ENCODE measurements at regions not wholly inside any gene's neighbourhood (a gene's known extent, or its start where the extent isn't known, plus 50 kb on each side); places are given as distances from the start of the nearest gene placed in this dataset.

DNA sequence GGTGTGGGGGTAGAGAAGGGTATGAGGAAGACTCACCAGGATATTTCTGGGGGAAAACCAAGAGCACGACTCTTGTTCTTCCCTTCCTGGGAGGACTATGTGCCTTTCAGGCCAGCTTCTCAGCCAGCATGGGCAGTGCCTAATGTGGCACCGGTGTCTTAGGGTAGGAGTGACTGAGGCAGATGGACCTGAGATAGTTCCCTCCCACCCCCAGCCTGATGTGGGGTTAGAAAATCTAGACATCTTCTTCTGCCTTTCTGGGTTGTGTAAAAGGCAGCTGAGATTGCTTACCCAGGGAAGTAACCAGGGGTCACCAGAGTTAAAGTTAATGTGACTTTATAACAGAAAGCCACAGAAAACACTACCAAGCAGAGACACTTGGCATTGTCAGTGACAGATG is 127.3 kb downstream of the TMA16 start (continued):
- TF ChIP-seq, protein P1, sequence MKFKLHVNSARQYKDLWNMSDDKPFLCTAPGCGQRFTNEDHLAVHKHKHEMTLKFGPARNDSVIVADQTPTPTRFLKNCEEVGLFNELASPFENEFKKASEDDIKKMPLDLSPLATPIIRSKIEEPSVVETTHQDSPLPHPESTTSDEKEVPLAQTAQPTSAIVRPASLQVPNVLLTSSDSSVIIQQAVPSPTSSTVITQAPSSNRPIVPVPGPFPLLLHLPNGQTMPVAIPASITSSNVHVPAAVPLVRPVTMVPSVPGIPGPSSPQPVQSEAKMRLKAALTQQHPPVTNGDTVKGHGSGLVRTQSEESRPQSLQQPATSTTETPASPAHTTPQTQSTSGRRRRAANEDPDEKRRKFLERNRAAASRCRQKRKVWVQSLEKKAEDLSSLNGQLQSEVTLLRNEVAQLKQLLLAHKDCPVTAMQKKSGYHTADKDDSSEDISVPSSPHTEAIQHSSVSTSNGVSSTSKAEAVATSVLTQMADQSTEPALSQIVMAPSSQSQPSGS (CRISPR knock-in tag; IDR thresholded peaks at IDR 0.05; ENCODE audit: borderline replicate concordance, low read depth): no peak
- TF ChIP-seq, protein P2, sequence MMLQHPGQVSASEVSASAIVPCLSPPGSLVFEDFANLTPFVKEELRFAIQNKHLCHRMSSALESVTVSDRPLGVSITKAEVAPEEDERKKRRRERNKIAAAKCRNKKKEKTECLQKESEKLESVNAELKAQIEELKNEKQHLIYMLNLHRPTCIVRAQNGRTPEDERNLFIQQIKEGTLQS (CRISPR knock-in tag; conservative IDR thresholded peaks at IDR 0.05): no peak

DNA sequence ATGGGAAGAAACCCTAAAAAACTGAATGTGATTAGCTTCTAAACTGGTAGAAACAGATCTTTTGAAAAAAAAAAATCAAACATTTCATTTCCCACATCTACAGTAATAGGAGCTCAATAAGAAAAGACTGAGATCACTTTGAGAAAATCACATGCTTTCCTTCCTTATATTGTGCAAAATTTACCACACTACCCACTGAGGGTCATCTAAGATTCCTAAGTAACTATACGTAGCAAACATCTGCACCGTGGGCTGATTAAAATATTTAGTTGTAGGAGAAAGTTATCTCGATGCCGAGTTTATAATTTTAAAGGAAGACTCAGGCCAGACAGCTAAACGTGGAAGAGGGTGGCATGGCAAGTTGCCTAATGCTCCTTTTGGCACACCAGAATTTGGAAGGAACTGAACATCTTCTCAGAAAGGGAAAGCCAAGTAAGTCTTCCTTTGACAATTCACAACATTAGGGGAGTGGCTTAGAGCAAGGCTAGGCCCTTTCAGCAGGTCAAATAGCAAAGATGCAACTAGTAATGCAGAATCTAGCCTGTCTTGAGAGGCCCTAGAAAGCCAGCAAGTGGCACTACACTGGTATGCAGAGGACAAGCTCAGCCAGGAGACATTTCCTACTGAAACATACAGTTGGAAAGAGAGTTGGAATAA is 128.0 kb downstream of the TMA16 start:
- ATAC-seq: no peak
- DNase-seq (ENCODE audit: low spot score): no peak
- H3K9me3 Mint-ChIP-seq: no peaks in the 10 kb centered on the region
- ChIA-PET CTCF (no interaction called here), POLR2A (no interaction called here)
- no peaks in the 10 kb centered on the region for H3K4me1 Mint-ChIP-seq
- no peak overlapping the region for H3K27ac Mint-ChIP-seq
- no peak overlapping the region for H3K4me3 Mint-ChIP-seq
- TF ChIP-seq GABPB1 (CRISPR knock-in tag; IDR thresholded peaks at IDR 0.05): no peak
- TF ChIP-seq ZNF232 (CRISPR knock-in tag; IDR thresholded peaks at IDR 0.05): no peak
- TF ChIP-seq, protein P3, sequence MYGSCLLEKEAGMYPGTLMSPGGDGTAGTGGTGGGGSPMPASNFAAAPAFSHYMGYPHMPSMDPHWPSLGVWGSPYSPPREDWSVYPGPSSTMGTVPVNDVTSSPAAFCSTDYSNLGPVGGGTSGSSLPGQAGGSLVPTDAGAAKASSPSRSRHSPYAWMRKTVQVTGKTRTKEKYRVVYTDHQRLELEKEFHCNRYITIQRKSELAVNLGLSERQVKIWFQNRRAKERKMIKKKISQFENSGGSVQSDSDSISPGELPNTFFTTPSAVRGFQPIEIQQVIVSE (CRISPR knock-in tag; IDR thresholded peaks at IDR 0.05; ENCODE audit: borderline replicate concordance): no peak
- H3K36me3 Mint-ChIP-seq: no peaks in the 10 kb centered on the region
- no peaks in the 10 kb centered on the region for H3K27me3 Mint-ChIP-seq (ENCODE audit: low read depth)

DNA sequence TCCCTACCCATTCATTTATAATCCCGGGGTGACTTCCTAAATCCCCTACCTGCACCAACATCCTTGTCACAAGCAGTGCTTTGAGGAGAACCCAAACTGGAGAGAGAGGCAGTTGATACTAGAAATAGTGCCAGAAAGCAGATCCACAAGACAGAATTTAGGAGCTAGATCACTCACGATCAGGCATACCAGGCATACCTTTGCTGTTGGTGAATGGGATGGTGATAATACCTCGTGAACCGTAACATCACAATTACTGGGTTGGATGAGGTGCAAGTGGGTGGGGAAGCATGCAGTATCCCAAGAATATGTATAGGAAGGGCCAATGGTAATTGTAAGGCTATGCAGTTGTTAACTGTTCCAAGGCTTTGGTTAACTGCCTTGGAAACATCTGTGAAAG is 129.3 kb downstream of the TMA16 start:
- no peaks in the 10 kb centered on the region for H3K27me3 Mint-ChIP-seq (ENCODE audit: low read depth)
- TF ChIP-seq, protein P4, sequence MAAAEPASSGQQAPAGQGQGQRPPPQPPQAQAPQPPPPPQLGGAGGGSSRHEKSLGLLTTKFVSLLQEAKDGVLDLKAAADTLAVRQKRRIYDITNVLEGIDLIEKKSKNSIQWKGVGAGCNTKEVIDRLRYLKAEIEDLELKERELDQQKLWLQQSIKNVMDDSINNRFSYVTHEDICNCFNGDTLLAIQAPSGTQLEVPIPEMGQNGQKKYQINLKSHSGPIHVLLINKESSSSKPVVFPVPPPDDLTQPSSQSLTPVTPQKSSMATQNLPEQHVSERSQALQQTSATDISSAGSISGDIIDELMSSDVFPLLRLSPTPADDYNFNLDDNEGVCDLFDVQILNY (CRISPR knock-in tag; IDR thresholded peaks at IDR 0.05): no peak
- TF ChIP-seq, protein P5, sequence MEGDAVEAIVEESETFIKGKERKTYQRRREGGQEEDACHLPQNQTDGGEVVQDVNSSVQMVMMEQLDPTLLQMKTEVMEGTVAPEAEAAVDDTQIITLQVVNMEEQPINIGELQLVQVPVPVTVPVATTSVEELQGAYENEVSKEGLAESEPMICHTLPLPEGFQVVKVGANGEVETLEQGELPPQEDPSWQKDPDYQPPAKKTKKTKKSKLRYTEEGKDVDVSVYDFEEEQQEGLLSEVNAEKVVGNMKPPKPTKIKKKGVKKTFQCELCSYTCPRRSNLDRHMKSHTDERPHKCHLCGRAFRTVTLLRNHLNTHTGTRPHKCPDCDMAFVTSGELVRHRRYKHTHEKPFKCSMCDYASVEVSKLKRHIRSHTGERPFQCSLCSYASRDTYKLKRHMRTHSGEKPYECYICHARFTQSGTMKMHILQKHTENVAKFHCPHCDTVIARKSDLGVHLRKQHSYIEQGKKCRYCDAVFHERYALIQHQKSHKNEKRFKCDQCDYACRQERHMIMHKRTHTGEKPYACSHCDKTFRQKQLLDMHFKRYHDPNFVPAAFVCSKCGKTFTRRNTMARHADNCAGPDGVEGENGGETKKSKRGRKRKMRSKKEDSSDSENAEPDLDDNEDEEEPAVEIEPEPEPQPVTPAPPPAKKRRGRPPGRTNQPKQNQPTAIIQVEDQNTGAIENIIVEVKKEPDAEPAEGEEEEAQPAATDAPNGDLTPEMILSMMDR (IDR thresholded peaks at IDR 0.05): no peak
- TF ChIP-seq GTF2I (CRISPR knock-in tag; conservative IDR thresholded peaks at IDR 0.05): no peak
- TF ChIP-seq, protein P6, sequence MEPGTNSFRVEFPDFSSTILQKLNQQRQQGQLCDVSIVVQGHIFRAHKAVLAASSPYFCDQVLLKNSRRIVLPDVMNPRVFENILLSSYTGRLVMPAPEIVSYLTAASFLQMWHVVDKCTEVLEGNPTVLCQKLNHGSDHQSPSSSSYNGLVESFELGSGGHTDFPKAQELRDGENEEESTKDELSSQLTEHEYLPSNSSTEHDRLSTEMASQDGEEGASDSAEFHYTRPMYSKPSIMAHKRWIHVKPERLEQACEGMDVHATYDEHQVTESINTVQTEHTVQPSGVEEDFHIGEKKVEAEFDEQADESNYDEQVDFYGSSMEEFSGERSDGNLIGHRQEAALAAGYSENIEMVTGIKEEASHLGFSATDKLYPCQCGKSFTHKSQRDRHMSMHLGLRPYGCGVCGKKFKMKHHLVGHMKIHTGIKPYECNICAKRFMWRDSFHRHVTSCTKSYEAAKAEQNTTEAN (CRISPR knock-in tag; IDR thresholded peaks at IDR 0.05): no peak
- TF ChIP-seq, protein P7, sequence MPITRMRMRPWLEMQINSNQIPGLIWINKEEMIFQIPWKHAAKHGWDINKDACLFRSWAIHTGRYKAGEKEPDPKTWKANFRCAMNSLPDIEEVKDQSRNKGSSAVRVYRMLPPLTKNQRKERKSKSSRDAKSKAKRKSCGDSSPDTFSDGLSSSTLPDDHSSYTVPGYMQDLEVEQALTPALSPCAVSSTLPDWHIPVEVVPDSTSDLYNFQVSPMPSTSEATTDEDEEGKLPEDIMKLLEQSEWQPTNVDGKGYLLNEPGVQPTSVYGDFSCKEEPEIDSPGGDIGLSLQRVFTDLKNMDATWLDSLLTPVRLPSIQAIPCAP (CRISPR knock-in tag; IDR thresholded peaks at IDR 0.05): no peak
- no peak for TF ChIP-seq ZBTB21 (CRISPR knock-in tag; IDR thresholded peaks at IDR 0.05; ENCODE audit: borderline replicate concordance)
- ChIA-PET POLR2A (no interaction called here), CTCF (no interaction called here)
- ATAC-seq (no peak; the same call in 1 of the 2 replicates), DNase-seq (ENCODE audit: low spot score) (no peak)
- H3K9me3 Mint-ChIP-seq: no peaks in the 10 kb centered on the region
- no peak overlapping the region for H3K4me3 Mint-ChIP-seq
- H3K4me1 Mint-ChIP-seq: no peaks in the 10 kb centered on the region
- H3K27ac Mint-ChIP-seq: no peak overlapping the region
- H3K36me3 Mint-ChIP-seq: no peaks in the 10 kb centered on the region

DNA sequence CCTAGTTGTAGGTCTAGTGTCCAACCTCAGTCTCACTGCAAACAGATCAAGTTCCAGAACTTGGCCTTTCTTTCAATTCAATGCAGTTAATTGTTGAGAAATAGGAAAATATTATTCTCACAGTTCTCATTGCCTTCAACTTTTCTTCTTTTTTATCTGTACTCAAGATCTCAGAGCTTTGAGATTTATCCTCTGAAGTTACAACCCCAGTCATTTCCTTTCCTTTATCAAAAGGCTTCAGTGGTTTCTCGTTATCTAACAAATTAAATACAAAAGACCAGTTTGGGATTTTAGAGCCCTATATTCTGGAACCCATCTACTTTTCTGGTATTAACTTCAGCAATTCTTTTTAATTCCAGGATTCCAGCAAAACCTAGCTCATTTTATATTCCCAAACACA is 130.2 kb downstream of the TMA16 start:
- TF ChIP-seq ELF4 (CRISPR knock-in tag; IDR thresholded peaks at IDR 0.05; ENCODE audit: low read depth) (no peak), JUN (CRISPR knock-in tag; IDR thresholded peaks at IDR 0.05) (no peak), GABPB1 (CRISPR knock-in tag; IDR thresholded peaks at IDR 0.05) (no peak), ZNF423 (CRISPR knock-in tag; IDR thresholded peaks at IDR 0.05) (no peak), TEAD4 (CRISPR knock-in tag; IDR thresholded peaks at IDR 0.05) (no peak)
- TF ChIP-seq, protein P1 (CRISPR knock-in tag; IDR thresholded peaks at IDR 0.05; ENCODE audit: borderline replicate concordance, low read depth): no peak
- TF ChIP-seq, protein P8, sequence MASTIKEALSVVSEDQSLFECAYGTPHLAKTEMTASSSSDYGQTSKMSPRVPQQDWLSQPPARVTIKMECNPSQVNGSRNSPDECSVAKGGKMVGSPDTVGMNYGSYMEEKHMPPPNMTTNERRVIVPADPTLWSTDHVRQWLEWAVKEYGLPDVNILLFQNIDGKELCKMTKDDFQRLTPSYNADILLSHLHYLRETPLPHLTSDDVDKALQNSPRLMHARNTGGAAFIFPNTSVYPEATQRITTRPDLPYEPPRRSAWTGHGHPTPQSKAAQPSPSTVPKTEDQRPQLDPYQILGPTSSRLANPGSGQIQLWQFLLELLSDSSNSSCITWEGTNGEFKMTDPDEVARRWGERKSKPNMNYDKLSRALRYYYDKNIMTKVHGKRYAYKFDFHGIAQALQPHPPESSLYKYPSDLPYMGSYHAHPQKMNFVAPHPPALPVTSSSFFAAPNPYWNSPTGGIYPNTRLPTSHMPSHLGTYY (CRISPR knock-in tag; IDR thresholded peaks at IDR 0.05): no peak
- TF ChIP-seq, protein P9, sequence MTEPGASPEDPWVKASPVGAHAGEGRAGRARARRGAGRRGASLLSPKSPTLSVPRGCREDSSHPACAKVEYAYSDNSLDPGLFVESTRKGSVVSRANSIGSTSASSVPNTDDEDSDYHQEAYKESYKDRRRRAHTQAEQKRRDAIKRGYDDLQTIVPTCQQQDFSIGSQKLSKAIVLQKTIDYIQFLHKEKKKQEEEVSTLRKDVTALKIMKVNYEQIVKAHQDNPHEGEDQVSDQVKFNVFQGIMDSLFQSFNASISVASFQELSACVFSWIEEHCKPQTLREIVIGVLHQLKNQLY (CRISPR knock-in tag; IDR thresholded peaks at IDR 0.05): no peak
- TF ChIP-seq, protein P3 (CRISPR knock-in tag; IDR thresholded peaks at IDR 0.05; ENCODE audit: borderline replicate concordance): no peak
- Mint-ChIP-seq H3K27me3 (ENCODE audit: low read depth) (no peaks in the 10 kb centered on the region), H3K27ac (no peak overlapping the region), H3K4me3 (no peak overlapping the region), H3K4me1 (no peaks in the 10 kb centered on the region), H3K36me3 (no peaks in the 10 kb centered on the region), H3K9me3 (no peaks in the 10 kb centered on the region)
- ATAC-seq: no peak
- POLR2A ChIA-PET: no interaction called here
- CTCF ChIA-PET: no interaction called here
- DNase-seq (ENCODE audit: low spot score): no peak

Measured in WTC11 (cell line).